ENCODE measurements at regions not wholly inside any gene's neighbourhood (a gene's known extent, or its start where the extent isn't known, plus 50 kb on each side); places are given as distances from the start of the nearest gene placed in this dataset.
"Not testable (repeated sequence)": the region's sequence is repeated elsewhere in the genome, so short reads cannot be mapped to it uniquely, and the experiment has no call there.

DNA sequence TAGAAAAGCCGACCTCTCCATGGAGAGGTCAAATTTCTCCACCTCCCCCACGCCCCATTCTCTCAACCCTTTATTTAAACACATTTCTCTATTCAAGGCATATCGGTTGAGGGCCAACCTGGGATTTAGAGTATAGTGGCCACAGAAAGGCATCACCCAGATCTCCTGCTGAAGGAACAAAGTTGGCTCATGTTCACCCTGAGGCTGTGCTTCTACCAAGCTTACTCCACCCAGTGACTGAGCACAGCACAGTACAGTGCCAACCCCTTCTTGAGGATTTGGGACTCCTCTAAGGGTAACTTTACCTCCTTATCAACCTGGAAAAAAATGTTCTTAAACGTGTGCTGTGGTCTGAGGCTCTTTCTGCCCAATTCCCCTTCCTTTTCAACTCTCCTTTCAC, 94.0 kb downstream of the CMC2 start:
- H3K9me2 ChIP-seq (ENCODE audit: insufficient read depth, low read length): no peaks in the 10 kb centered on the region
- H3K4me3 ChIP-seq (ENCODE audit: low read depth, low read length, poor library complexity, severe bottlenecking): no peak overlapping the region
- intact Hi-C loops (cut with micrococcal nuclease; ENCODE audit: unreplicated experiment): no loop called here
- TF ChIP-seq EZH2phosphoT487 (IDR thresholded peaks at IDR 0.05; ENCODE audit: borderline replicate concordance, low read depth, low read length): no peak
- TF ChIP-seq, protein P1, sequence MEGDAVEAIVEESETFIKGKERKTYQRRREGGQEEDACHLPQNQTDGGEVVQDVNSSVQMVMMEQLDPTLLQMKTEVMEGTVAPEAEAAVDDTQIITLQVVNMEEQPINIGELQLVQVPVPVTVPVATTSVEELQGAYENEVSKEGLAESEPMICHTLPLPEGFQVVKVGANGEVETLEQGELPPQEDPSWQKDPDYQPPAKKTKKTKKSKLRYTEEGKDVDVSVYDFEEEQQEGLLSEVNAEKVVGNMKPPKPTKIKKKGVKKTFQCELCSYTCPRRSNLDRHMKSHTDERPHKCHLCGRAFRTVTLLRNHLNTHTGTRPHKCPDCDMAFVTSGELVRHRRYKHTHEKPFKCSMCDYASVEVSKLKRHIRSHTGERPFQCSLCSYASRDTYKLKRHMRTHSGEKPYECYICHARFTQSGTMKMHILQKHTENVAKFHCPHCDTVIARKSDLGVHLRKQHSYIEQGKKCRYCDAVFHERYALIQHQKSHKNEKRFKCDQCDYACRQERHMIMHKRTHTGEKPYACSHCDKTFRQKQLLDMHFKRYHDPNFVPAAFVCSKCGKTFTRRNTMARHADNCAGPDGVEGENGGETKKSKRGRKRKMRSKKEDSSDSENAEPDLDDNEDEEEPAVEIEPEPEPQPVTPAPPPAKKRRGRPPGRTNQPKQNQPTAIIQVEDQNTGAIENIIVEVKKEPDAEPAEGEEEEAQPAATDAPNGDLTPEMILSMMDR (conservative IDR thresholded peaks at IDR 0.05; ENCODE audit: low read length): no peak
- H3K9me3 ChIP-seq (ENCODE audit: low read length): no peaks in the 10 kb centered on the region; the same call in 1 of the 2 replicates
- no peaks in the 10 kb centered on the region for H3K79me2 ChIP-seq (ENCODE audit: insufficient read depth, low read depth, low read length)
- H2AFZ ChIP-seq (ENCODE audit: low read length): no peak overlapping the region
- BruUV-seq (replicated peaks): no TSS peak
- ChIA-PET POLR2A (no interaction called here), CTCF (ENCODE audit: unreplicated experiment) (no interaction called here)
- no peak for DNase-seq (ENCODE audit: low spot score)
- H4K20me1 ChIP-seq (ENCODE audit: insufficient read depth, low read length): no peaks in the 10 kb centered on the region
- no peak overlapping the region for H3K27ac ChIP-seq (ENCODE audit: low read depth, low read length, poor library complexity, severe bottlenecking)
- H3K4me1 ChIP-seq (ENCODE audit: insufficient read depth, low read length, poor library complexity, severe bottlenecking): no peaks in the 10 kb centered on the region
- no peak overlapping the region for H3K4me2 ChIP-seq (ENCODE audit: low read length)
- no peaks in the 10 kb centered on the region for H3K36me3 ChIP-seq (ENCODE audit: insufficient read depth, low read length)

GRCh38 chr16:80910434-80910833, 96.3 kb downstream of the CMC2 start:
- Histone ChIP-seq H3K4me1 (ENCODE audit: insufficient read depth, low read length, poor library complexity, severe bottlenecking) (no peaks in the 10 kb centered on the region), H3K4me3 (ENCODE audit: low read depth, low read length, poor library complexity, severe bottlenecking) (no peak overlapping the region), H3K4me2 (ENCODE audit: low read length) (no peak overlapping the region), H2AFZ (ENCODE audit: low read length) (no peak overlapping the region), H4K20me1 (ENCODE audit: insufficient read depth, low read length) (no peaks in the 10 kb centered on the region), H3K27ac (ENCODE audit: low read depth, low read length, poor library complexity, severe bottlenecking) (no peak overlapping the region), H3K9me2 (ENCODE audit: insufficient read depth, low read length) (no peaks in the 10 kb centered on the region), H3K9me3 (ENCODE audit: low read length) (no peaks in the 10 kb centered on the region; the same call in 1 of the 2 replicates), H3K36me3 (ENCODE audit: insufficient read depth, low read length) (no peaks in the 10 kb centered on the region), H3K79me2 (ENCODE audit: insufficient read depth, low read depth, low read length) (no peaks in the 10 kb centered on the region)
- ChIA-PET CTCF (ENCODE audit: unreplicated experiment) (no interaction called here), POLR2A (interaction anchor here (0.7 kb wide), 1 partner anchor 579 kb away, joined by 3 read pairs; no protein-coding TSS in a partner anchor)
- no TSS peak for BruUV-seq (replicated peaks)
- no peak for TF ChIP-seq EZH2phosphoT487 (IDR thresholded peaks at IDR 0.05; ENCODE audit: borderline replicate concordance, low read depth, low read length)
- TF ChIP-seq, protein P1 (conservative IDR thresholded peaks at IDR 0.05; ENCODE audit: low read length): no peak
- intact Hi-C loops (cut with micrococcal nuclease; ENCODE audit: unreplicated experiment): no loop called here
- no peak for DNase-seq (ENCODE audit: low spot score)

- H3K4me1 ChIP-seq (ENCODE audit: insufficient read depth, low read length, poor library complexity, severe bottlenecking): no peaks in the 10 kb centered on the region
- ChIA-PET POLR2A (interaction anchor here (0.7 kb wide), 1 partner anchor 42 kb away, joined by 3 read pairs; no protein-coding TSS in a partner anchor), CTCF (ENCODE audit: unreplicated experiment) (no interaction called here)
- no peaks in the 10 kb centered on the region for H3K79me2 ChIP-seq (ENCODE audit: insufficient read depth, low read depth, low read length)
- no peak overlapping the region for H3K4me3 ChIP-seq (ENCODE audit: low read depth, low read length, poor library complexity, severe bottlenecking)
- no peak overlapping the region for H3K4me2 ChIP-seq (ENCODE audit: low read length)
- BruUV-seq (replicated peaks): no TSS peak
- no peak overlapping the region for H2AFZ ChIP-seq (ENCODE audit: low read length)
- no peaks in the 10 kb centered on the region for H3K9me2 ChIP-seq (ENCODE audit: insufficient read depth, low read length)
- intact Hi-C loops (cut with micrococcal nuclease; ENCODE audit: unreplicated experiment): no loop called here
- H4K20me1 ChIP-seq (ENCODE audit: insufficient read depth, low read length): no peaks in the 10 kb centered on the region
- H3K36me3 ChIP-seq (ENCODE audit: insufficient read depth, low read length): no peaks in the 10 kb centered on the region
- H3K9me3 ChIP-seq (ENCODE audit: low read length): no peaks in the 10 kb centered on the region; the same call in 1 of the 2 replicates
- H3K27ac ChIP-seq (ENCODE audit: low read depth, low read length, poor library complexity, severe bottlenecking): no peak overlapping the region
- TF ChIP-seq EZH2phosphoT487 (IDR thresholded peaks at IDR 0.05; ENCODE audit: borderline replicate concordance, low read depth, low read length): no peak
- TF ChIP-seq, protein P1 (conservative IDR thresholded peaks at IDR 0.05; ENCODE audit: low read length): no peak
- DNase-seq (ENCODE audit: low spot score): no peak
Measured at GRCh38 chr16:80909720-80910119, 97.0 kb downstream of the CMC2 start.

- H3K27ac ChIP-seq (ENCODE audit: low read depth, low read length, poor library complexity, severe bottlenecking); H3K4me1 ChIP-seq (ENCODE audit: insufficient read depth, low read length, poor library complexity, severe bottlenecking); H3K36me3 ChIP-seq (ENCODE audit: insufficient read depth, low read length); DNase-seq (ENCODE audit: low spot score); H3K79me2 ChIP-seq (ENCODE audit: insufficient read depth, low read depth, low read length); POLR2A ChIA-PET; H3K9me3 ChIP-seq (ENCODE audit: low read length); H3K4me2 ChIP-seq (ENCODE audit: low read length); H2AFZ ChIP-seq (ENCODE audit: low read length); intact Hi-C loops (cut with micrococcal nuclease; ENCODE audit: unreplicated experiment); CTCF ChIA-PET (ENCODE audit: unreplicated experiment); H3K9me2 ChIP-seq (ENCODE audit: insufficient read depth, low read length); H4K20me1 ChIP-seq (ENCODE audit: insufficient read depth, low read length); BruUV-seq (replicated peaks); H3K4me3 ChIP-seq (ENCODE audit: low read depth, low read length, poor library complexity, severe bottlenecking): not testable (repeated sequence)
Measured at GRCh38 chr16:80906169-80906568, 100.5 kb downstream of the CMC2 start.
